GM18873 (cell line): ENCODE measurements at regions not wholly inside any gene's neighbourhood (a gene's known extent, or its start where the extent isn't known, plus 50 kb on each side); places are given as distances from the start of the nearest gene placed in this dataset.
"Not testable (repeated sequence)": the region's sequence is repeated elsewhere in the genome, so short reads cannot be mapped to it uniquely, and the experiment has no call there.

Experiments
- ATAC-seq: cut with Tn5 transposase; IDR thresholded peaks from one replicate; pipeline ENCODE4 v1.9.1; 2021; ENCODE audit warnings: mild to moderate bottlenecking, moderate library complexity, moderate number of reproducible peaks; ENCODE audit not compliant: unreplicated experiment, low FRiP score

- peak; percentile 98 for ATAC-seq
Measured at GRCh38 chr2:14903709-14904374, 271.3 kb downstream of the LRATD1 start.

GRCh38 chr2:14904378-14904777 lies 271.9 kb downstream of the LRATD1 start:
- not testable (repeated sequence) for ATAC-seq

GRCh38 chr2:14905571-14905970 lies 273.1 kb downstream of the LRATD1 start:
- no peak for ATAC-seq

GRCh38 chr2:14907014-14907612 lies 274.6 kb downstream of the LRATD1 start:
- ATAC-seq = no peak

- no peak for ATAC-seq
Measured at GRCh38 chr2:14909795-14910194, 277.3 kb downstream of the LRATD1 start.

GRCh38 chr2:14910654-14911053 lies 278.1 kb downstream of the LRATD1 start:
- ATAC-seq = no peak

- ATAC-seq = no peak
Measured at GRCh38 chr2:14915983-14916382, 283.5 kb downstream of the LRATD1 start.

- no peak for ATAC-seq
Measured at GRCh38 chr2:14923820-14924580, 291.5 kb downstream of the LRATD1 start.

GRCh38 chr2:14925471-14925870 lies 293.0 kb downstream of the LRATD1 start:
- ATAC-seq = no peak

GRCh38 chr2:14927021-14927564 lies 294.6 kb downstream of the LRATD1 start:
- no peak for ATAC-seq

- no peak for ATAC-seq
Measured at GRCh38 chr2:14928056-14928455, 295.5 kb downstream of the LRATD1 start.

GRCh38 chr2:14930441-14930840 lies 297.9 kb downstream of the LRATD1 start:
- ATAC-seq = no peak

- ATAC-seq = no peak
Measured at GRCh38 chr2:14932285-14932684, 299.8 kb downstream of the LRATD1 start.

- no peak for ATAC-seq
Measured at GRCh38 chr2:14933753-14934152, 301.2 kb downstream of the LRATD1 start.

GRCh38 chr2:14936426-14936825 lies 303.9 kb downstream of the LRATD1 start:
- no peak for ATAC-seq

GRCh38 chr2:14937336-14937735 lies 304.8 kb downstream of the LRATD1 start:
- no peak for ATAC-seq

GRCh38 chr2:14941151-14941631 lies 308.7 kb downstream of the LRATD1 start:
- ATAC-seq = no peak

- no peak for ATAC-seq
Measured at GRCh38 chr2:14942987-14943386, 310.5 kb downstream of the LRATD1 start.

- ATAC-seq = no peak
Measured at GRCh38 chr2:14944562-14945346, 312.2 kb downstream of the LRATD1 start.

- no peak for ATAC-seq
Measured at GRCh38 chr2:14951569-14952285, 319.2 kb downstream of the LRATD1 start.
